IgD-negative memory B cell (primary cell): ENCODE measurements at regions not wholly inside any gene's neighbourhood (a gene's known extent, or its start where the extent isn't known, plus 50 kb on each side); places are given as distances from the start of the nearest gene placed in this dataset.
"Not testable (repeated sequence)": the region's sequence is repeated elsewhere in the genome, so short reads cannot be mapped to it uniquely, and the experiment has no call there.

Source experiments
- H3K27ac Mint-ChIP-seq, 3 donors: one replicate each; pipeline ENCODE4 v1.8.0; 2020 to 2022; ENCODE audit warnings: mild to moderate bottlenecking in 3 of 3, mixed read lengths in 3 of 3, moderate library complexity in 1 of 3
- H3K27me3 Mint-ChIP-seq: one replicate; pipeline ENCODE4 v1.8.0; 2021; ENCODE audit warnings: mixed read lengths
- H3K36me3 Mint-ChIP-seq: one replicate; pipeline ENCODE4 v1.8.0; 2020; ENCODE audit warnings: mild to moderate bottlenecking, mixed read lengths
- H3K4me1 Mint-ChIP-seq, 3 donors: one replicate each; pipeline ENCODE4 v1.8.0; 2020 to 2022; ENCODE audit warnings: mixed read lengths in 3 of 3, mild to moderate bottlenecking in 1 of 3
- H3K4me3 Mint-ChIP-seq, 4 donors: one replicate each; pipeline ENCODE4 v1.8.0; 2020 to 2022; ENCODE audit warnings: mild to moderate bottlenecking in 4 of 4, mixed read lengths in 4 of 4, moderate library complexity in 3 of 4
- H3K9me3 Mint-ChIP-seq, 3 donors: one replicate each; pipeline ENCODE4 v1.8.0; 2020 to 2021; ENCODE audit warnings: mixed read lengths in 3 of 3, mild to moderate bottlenecking in 1 of 3

DNA sequence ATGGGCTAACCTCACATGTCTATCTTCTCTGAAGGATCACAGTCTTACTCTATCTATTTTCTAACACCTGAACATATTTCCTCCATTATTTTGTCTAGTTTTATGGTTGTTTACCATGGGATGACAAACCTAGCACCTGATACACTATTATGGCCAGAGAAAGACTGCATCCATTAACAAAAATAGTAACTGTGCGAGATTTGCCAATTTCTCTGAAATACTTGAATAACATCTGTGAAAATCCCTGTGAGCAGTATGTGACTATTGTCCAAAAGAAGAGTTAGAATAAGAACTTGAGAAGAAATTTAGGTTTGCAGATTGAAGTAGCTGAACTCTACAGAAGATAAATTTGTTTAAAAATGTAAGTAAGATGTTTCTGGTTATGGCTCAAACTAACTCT lies 142.0 kb upstream of the CDH11 start:
- no peaks in the 10 kb centered on the region for H3K27me3 Mint-ChIP-seq
- H3K27ac Mint-ChIP-seq, result peak overlapping the region in 1 of 3 donors; percentile 75
- no peaks in the 10 kb centered on the region for H3K4me1 Mint-ChIP-seq
- H3K9me3 Mint-ChIP-seq, result peaks cover 3 to 6% (median 5%) of the 10 kb centered on the region in 3 donors
- no peaks in the 10 kb centered on the region for H3K36me3 Mint-ChIP-seq
- no peak overlapping the region for H3K4me3 Mint-ChIP-seq

DNA sequence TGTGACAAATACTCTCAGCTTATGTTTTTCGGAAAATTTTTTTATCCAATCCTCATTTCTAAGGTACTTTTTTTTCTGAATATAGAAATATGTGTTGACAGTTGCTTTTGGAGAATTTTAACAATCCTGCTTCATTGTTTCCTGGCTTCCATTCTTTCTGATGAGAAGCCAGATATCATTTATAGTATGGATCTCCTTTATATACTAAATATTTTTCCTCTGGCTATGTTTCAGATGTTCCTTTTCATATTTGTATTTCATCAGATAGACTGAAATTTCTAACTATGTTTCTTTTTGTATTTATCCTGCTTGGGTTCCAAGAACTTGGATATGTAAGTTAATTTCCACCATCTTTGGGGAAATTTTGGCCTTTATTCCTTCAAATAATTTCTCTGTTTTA lies 138.9 kb upstream of the CDH11 start:
- no peak overlapping the region for H3K4me3 Mint-ChIP-seq
- no peaks in the 10 kb centered on the region for H3K36me3 Mint-ChIP-seq
- H3K4me1 Mint-ChIP-seq, result no peaks in the 10 kb centered on the region
- no peaks in the 10 kb centered on the region for H3K27me3 Mint-ChIP-seq
- peaks cover 5 to 15% (median 6%) of the 10 kb centered on the region in 3 donors for H3K9me3 Mint-ChIP-seq
- no peak overlapping the region for H3K27ac Mint-ChIP-seq

DNA sequence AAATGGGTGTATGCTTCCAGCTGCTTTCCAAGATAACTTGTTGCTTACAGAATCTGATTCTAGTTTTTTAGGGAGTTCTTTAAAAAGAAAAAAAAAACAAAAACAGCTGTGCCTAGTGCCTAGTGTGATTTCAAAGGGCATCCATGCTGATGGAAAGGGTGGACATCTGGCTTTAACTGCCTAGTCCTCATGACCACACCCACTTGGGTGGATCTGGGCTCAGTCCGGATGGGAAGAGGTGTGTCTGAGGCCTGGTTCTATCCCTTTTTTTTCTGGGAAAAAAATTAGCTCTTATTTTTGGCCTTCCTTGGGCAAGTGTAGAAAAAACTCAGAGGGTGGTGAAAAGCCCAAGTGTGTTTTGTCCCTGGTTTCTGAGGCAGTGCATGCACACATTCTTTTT lies 132.3 kb upstream of the CDH11 start:
- Mint-ChIP-seq H3K27ac (no peak overlapping the region), H3K4me3 (no peak overlapping the region), H3K4me1 (no peaks in the 10 kb centered on the region), H3K9me3 (peaks cover 3 to 15% (median 7%) of the 10 kb centered on the region in 3 donors), H3K27me3 (no peaks in the 10 kb centered on the region), H3K36me3 (no peaks in the 10 kb centered on the region)

DNA sequence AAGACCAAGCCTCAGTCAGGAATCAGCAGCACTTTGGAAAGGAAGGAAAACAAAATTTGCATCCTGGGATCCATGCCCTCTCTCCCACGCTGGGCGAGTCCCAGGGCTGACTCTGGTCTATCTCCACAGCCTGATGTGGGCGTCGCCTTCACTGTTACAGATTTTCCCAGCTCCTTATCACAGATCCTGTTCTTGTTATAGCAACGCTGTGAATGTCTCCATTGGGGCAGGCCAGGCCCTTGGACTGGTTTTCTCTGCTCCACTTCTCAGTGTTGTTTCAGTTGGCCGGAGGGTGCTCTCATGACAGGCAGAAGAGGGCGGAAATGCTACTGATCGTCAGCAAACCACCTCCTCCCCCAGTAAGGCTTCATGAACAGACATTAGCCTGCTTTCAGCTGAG lies 127.9 kb upstream of the CDH11 start:
- Mint-ChIP-seq H3K4me1 (no peaks in the 10 kb centered on the region), H3K36me3 (no peaks in the 10 kb centered on the region), H3K27ac (no peak overlapping the region), H3K4me3 (no peak overlapping the region), H3K27me3 (no peaks in the 10 kb centered on the region), H3K9me3 (peaks cover 0 to 3% (median 0%) of the 10 kb centered on the region in 3 donors)

DNA sequence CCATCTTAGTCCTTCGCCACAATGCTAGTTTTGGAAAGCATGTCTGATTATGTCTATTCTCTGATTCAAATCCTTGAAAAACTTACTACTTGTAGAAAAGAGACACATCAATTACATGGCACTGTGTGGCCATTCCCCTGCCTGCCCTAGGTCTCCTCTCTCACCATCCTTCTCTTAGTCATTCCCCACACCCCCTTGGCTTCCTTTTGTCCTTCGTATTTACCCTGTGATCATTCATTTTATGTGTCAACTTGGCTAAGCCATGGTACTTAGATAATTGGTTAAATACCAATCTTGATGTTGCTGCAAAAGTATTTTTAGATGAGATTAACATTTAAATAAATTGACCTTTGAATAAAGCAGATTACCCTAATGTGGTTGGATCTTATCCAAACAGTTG lies 122.9 kb upstream of the CDH11 start:
- Mint-ChIP-seq H3K4me3 (no peak overlapping the region), H3K9me3 (peaks cover 2 to 6% (median 5%) of the 10 kb centered on the region in 3 donors), H3K4me1 (no peaks in the 10 kb centered on the region), H3K36me3 (no peaks in the 10 kb centered on the region), H3K27ac (peak overlapping the region in 1 of 3 donors; percentile 25), H3K27me3 (no peaks in the 10 kb centered on the region)

DNA sequence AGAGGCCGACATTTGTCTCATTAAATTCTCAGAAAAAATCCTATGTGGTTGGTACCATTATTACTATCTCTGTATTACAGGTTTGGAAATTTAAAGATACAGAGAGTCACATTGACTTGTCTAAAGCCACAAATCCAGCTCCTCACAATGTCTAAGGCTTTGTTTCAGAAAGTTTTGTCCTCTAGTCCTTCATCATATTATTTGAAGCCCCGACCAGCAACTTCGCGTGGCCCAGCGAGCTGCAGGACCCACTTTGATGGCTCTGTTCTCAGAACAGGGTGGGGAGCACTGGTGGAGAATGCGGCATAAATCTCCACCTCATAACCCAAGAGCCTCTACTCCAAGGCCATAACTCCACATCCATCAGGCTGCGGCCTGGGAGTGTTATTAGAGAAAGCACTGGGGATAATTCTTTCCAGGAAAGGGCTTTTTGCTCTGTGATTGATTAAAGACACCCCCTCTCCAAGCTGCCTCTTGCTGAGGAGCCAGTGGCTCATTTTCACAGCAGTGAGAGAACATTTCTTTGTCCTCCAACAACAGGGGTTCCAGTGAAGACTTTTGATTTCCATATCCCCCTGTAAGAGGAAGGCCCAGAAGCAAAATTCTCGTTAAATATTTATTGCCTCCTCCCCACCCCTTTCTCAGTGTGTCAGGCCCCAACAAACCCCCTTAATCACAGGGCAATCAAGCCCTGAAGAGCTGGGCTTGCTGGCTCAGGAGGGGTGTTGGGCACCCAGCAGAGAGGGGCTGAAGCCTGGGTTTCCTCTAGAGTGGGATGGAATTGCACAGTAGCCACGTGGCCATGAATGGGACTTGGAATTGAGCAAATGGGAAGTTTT lies 113.7 kb upstream of the CDH11 start:
- Mint-ChIP-seq H3K9me3 (peaks cover 2 to 6% (median 4%) of the 10 kb centered on the region in 3 donors), H3K4me3 (no peak overlapping the region)

DNA sequence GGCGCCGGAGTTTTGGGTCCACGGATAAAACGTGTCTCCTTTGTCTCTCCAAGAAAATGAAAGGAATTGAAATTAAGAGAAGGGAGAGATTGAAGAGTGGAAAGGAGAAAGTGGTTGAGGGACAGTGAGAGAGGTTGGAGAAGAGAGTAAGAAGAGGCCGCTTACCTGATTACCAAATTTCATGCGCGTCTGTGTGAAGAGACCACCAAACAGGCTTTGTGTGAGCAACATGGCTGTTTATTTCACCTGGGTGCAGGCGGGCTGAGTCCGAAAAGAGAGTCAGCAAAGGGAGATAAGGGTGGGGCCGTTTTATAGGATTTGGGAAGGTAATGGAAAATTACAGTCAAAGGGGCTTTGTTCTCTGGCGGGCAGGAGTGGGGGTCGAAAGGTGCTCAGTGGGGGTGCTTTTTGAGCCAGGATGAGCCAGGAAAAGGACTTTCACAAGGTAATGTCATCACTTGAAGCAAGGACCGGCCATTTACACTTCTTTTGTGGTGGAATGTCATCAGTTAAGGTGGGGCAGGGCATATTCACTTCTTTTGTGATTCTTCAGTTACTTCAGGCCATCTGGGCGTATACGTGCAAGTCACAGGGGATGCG lies 113.0 kb upstream of the CDH11 start:
- not testable (repeated sequence) for H3K27me3 Mint-ChIP-seq, H3K27ac Mint-ChIP-seq, H3K36me3 Mint-ChIP-seq, H3K9me3 Mint-ChIP-seq, H3K4me3 Mint-ChIP-seq, H3K4me1 Mint-ChIP-seq

More for the DNA sequence above, 113.7 kb upstream of the CDH11 start:
- Mint-ChIP-seq H3K27ac (no peak overlapping the region), H3K27me3 (no peaks in the 10 kb centered on the region), H3K4me1 (no peaks in the 10 kb centered on the region), H3K36me3 (peaks cover 1% of the 10 kb centered on the region)

DNA sequence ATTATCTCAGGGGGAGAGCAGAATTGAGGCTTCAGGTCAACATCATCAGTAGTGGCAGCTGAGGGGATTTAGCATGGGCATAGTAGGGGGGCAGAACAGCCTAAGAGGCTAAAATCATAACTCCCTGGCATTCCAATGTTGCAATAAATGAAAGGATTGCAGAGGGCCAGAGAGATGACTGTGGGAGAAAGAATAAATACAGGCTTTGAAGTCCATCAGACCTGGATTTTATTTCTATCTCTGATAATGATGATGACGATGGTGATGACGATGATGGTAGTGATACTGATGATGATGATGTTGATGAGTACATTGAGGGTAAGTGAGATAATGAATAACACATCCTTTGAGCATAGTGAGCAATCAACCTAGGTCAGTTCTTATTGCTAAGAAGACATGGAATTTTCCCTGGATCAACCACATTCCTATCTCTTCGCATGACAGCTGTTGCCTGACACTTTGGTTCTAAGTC lies 107.4 kb upstream of the CDH11 start:
- Mint-ChIP-seq H3K27me3 (no peaks in the 10 kb centered on the region), H3K4me1 (no peaks in the 10 kb centered on the region), H3K9me3 (peaks cover 0 to 16% (median 4%) of the 10 kb centered on the region in 3 donors), H3K27ac (no peak overlapping the region), H3K4me3 (no peak overlapping the region), H3K36me3 (no peaks in the 10 kb centered on the region)

DNA sequence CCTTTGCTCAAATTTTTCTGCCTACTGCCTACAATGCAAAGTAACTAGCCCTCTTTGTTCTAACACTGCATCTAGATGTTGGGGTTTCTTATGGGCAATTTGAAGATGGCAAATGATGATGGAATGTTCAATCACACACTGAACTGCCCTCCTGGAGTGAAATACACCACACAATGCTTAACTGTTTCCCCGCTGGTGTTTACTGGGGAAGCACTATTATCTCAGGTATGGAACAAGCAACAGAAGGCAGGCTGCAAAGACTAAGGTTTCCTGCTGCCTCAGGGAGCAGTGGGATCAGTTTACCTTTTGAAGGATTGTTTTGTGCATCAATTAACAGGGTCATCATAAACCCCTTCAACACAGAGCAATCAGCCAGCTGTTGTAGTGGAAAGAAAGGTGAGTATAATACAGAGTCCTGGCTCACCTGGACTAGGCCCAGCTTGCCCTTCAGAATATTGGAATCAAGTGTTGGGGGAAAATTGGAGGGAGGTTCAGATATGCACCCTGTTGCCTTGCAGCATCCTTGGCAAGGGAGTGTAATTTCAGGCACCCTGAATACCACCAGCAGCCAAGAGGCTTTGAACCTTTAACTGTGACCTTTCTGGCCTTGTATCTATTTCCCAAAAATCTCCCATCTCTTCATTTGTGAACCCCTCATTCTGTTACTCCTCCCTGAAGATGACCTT lies 105.4 kb upstream of the CDH11 start:
- Mint-ChIP-seq H3K9me3 (peaks cover 0 to 17% (median 4%) of the 10 kb centered on the region in 3 donors), H3K4me3 (no peak overlapping the region), H3K27me3 (no peaks in the 10 kb centered on the region), H3K4me1 (peaks cover 0 to 2% (median 0%) of the 10 kb centered on the region in 3 donors), H3K27ac (no peak overlapping the region), H3K36me3 (no peaks in the 10 kb centered on the region)

DNA sequence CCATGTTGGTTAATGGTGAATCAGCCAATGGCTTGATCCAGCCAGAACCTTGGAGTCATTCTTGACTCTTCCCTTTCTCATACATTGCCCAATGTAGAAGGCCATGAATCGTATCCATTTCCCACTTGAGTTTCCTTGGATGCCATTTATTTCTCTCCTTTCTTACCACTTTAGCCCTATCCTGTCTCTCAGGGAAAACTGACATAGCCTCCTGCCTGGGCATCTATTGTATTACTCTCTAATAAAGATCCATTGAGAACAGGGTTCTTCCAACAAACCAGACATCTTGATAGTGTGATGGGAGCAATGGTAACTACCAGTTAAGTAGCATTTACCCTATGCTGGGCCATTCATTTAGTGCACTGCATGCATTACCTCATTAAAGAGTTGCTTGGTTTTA lies 104.2 kb upstream of the CDH11 start:
- no peaks in the 10 kb centered on the region for H3K36me3 Mint-ChIP-seq
- H3K9me3 Mint-ChIP-seq, result peaks cover 0 to 17% (median 4%) of the 10 kb centered on the region in 3 donors
- H3K27ac Mint-ChIP-seq, result no peak overlapping the region
- H3K27me3 Mint-ChIP-seq, result no peaks in the 10 kb centered on the region
- peaks cover 0 to 2% (median 0%) of the 10 kb centered on the region in 3 donors for H3K4me1 Mint-ChIP-seq
- H3K4me3 Mint-ChIP-seq, result no peak overlapping the region

DNA sequence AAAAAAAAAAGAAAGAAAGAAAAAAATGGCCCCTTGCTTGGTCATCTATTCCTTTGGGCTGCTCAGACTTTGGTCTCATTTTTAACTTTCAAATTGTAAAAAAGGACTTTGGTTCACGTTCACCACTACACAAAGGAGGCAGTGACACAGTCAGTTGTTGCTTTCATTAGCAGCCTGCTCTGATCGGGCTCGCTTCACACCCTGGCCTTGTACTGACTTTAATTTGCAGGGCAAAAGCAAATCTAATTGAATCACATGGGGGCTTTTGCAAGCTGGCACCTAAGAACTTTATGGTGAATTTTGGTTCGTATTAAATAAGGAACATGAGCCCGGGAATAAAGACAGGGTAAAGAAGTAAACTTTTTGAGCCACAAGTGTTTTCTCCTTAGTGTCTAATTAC lies 103.6 kb upstream of the CDH11 start:
- no peak overlapping the region for H3K4me3 Mint-ChIP-seq
- H3K27me3 Mint-ChIP-seq, result no peaks in the 10 kb centered on the region
- H3K4me1 Mint-ChIP-seq, result peaks cover 0 to 2% (median 0%) of the 10 kb centered on the region in 3 donors
- peaks cover 0 to 17% (median 4%) of the 10 kb centered on the region in 3 donors for H3K9me3 Mint-ChIP-seq
- H3K27ac Mint-ChIP-seq, result no peak overlapping the region
- no peaks in the 10 kb centered on the region for H3K36me3 Mint-ChIP-seq

DNA sequence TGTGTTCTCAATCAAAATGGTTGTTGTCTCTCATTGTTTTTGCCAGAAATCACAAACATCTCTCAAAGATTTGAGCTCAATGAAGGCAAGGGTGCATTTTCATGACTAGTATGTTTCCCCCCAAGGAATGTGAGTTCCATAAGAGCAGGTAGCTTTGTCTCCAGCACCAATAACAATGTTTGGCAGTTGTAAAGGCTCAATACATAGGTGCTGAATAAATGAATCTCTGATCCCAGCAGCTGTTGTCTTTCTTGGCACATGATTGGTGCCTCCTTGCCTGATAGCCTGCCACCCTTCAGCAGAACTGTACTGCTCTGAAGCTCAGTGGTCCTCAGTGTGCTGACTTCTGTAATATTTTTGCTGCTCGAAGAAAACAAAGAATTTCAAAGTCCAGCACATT lies 103.1 kb upstream of the CDH11 start:
- H3K36me3 Mint-ChIP-seq, result no peaks in the 10 kb centered on the region
- peaks cover 0 to 17% (median 4%) of the 10 kb centered on the region in 3 donors for H3K9me3 Mint-ChIP-seq
- peaks cover 0 to 2% (median 0%) of the 10 kb centered on the region in 3 donors for H3K4me1 Mint-ChIP-seq
- H3K27ac Mint-ChIP-seq, result no peak overlapping the region
- no peaks in the 10 kb centered on the region for H3K27me3 Mint-ChIP-seq
- H3K4me3 Mint-ChIP-seq, result no peak overlapping the region

DNA sequence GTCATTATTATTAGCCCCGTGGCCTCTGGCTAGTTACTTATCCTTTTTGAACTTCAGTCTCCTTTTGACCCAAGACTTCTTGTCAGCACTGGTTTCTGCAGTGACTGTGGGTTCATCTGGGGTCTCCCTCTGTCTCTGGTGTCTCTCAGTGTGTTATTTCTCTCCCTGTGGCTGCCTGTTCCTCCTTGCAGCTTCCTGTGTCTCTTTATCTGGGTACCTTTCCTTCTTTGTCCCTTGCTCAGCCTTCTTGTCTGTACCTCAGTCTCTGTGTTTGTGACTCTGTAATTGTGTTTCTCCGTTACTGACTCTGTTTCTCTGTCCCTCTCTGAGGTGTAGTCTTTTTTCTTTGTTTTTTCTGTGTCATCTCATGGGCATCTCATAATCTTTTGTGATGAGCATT lies 102.6 kb upstream of the CDH11 start:
- peaks cover 0 to 14% (median 4%) of the 10 kb centered on the region in 3 donors for H3K9me3 Mint-ChIP-seq
- H3K27ac Mint-ChIP-seq, result no peak overlapping the region
- H3K4me1 Mint-ChIP-seq, result peaks cover 0 to 2% (median 0%) of the 10 kb centered on the region in 3 donors
- H3K36me3 Mint-ChIP-seq, result no peaks in the 10 kb centered on the region
- H3K4me3 Mint-ChIP-seq, result no peak overlapping the region
- no peaks in the 10 kb centered on the region for H3K27me3 Mint-ChIP-seq

DNA sequence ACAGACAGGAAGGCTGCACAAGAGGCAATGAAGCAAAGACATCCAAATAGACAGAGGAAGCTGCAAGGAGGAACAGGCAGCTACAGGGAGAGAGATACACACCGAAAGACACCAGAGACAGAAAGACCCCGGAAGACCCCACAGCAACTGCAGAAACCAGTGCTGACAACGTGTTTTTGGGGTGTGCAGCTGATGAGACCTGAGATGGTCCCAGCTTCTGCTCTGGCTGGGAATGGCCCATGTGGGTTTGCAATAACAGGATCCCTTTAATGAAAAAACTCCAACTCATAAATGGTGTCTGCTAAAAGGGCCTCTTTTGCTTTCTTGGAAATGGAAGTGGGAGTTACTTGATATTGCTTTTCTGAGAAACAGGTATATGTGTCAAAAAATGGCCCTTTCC lies 101.5 kb upstream of the CDH11 start:
- no peak overlapping the region for H3K4me3 Mint-ChIP-seq
- no peaks in the 10 kb centered on the region for H3K27me3 Mint-ChIP-seq
- peaks cover 0 to 2% (median 0%) of the 10 kb centered on the region in 3 donors for H3K4me1 Mint-ChIP-seq
- H3K27ac Mint-ChIP-seq, result no peak overlapping the region
- no peaks in the 10 kb centered on the region for H3K36me3 Mint-ChIP-seq
- peaks cover 0 to 9% (median 4%) of the 10 kb centered on the region in 3 donors for H3K9me3 Mint-ChIP-seq

DNA sequence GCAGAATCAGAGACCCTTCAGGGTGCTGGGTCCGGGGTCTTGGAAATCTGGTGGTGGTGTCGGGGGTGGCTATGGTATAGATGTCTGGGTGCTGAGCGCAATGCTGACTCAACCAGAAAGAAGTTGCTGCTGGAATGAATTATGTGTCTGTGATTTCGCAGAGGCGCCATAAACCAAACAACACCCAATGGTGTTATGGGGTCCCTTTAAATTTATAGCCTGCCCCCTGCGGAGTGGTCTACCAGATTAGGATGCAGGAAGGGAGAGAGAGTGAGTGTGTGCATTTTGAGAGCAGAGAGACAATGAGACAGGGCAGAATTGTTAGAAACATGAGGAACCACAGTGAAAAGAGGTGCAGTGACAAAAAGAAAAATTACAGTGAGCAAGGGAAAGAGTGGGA lies 100.7 kb upstream of the CDH11 start:
- Mint-ChIP-seq H3K9me3 (peaks cover 0 to 9% (median 4%) of the 10 kb centered on the region in 3 donors), H3K27ac (no peak overlapping the region), H3K4me3 (no peak overlapping the region), H3K36me3 (no peaks in the 10 kb centered on the region), H3K4me1 (peaks cover 0 to 2% (median 0%) of the 10 kb centered on the region in 3 donors), H3K27me3 (no peaks in the 10 kb centered on the region)
